ENCODE measurements at regions not wholly inside any gene's neighbourhood (a gene's known extent, or its start where the extent isn't known, plus 50 kb on each side); places are given as distances from the start of the nearest gene placed in this dataset.

GRCh38 chr17:77383613-77384608, 243.1 kb downstream of the SEC14L1 start:
- TF ChIP-seq CTCF (IDR thresholded peaks at IDR 0.05) (no peak), POLR2AphosphoS5 (IDR thresholded peaks at IDR 0.05) (no peak), POLR2A (IDR thresholded peaks at IDR 0.05) (no peak)

Data from breast epithelium (tissue), 3 donors.